Endothelial cell of umbilical vein (primary cell): ENCODE measurements at regions not wholly inside any gene's neighbourhood (a gene's known extent, or its start where the extent isn't known, plus 50 kb on each side); places are given as distances from the start of the nearest gene placed in this dataset.

Experiments used
- EZH2 ChIP-seq: IDR thresholded peaks from 2 replicates; pipeline ENCODE4 v1.6.1; 2012; ENCODE audit warnings: borderline replicate concordance, low read depth, mild to moderate bottlenecking, moderate library complexity, low read length, inconsistent platforms; ENCODE audit not compliant: severe bottlenecking
- FOS ChIP-seq: IDR thresholded peaks from 2 replicates; pipeline ENCODE4 v1.6.1; 2011; ENCODE audit warnings: mild to moderate bottlenecking, low read length, moderate library complexity, borderline replicate concordance; ENCODE audit not compliant: insufficient read depth
- MYC ChIP-seq: IDR thresholded peaks from one replicate; pipeline ENCODE4 v1.6.1; 2011; ENCODE audit warnings: mild to moderate bottlenecking, low read depth, low read length
- POLR2A ChIP-seq: IDR thresholded peaks from 2 replicates; pipeline ENCODE4 v1.6.1; 2012; ENCODE audit warnings: low read depth, mild to moderate bottlenecking, control low read depth, low read length
- POLR2AphosphoS5 ChIP-seq: IDR thresholded peaks from 2 replicates; pipeline ENCODE4 v1.6.1; 2012; ENCODE audit warnings: low read depth, mild to moderate bottlenecking, control low read depth, low read length, moderate library complexity; ENCODE audit not compliant: insufficient read depth
- TF ChIP-seq, protein P1 (sequence below), 2 donors: IDR thresholded peaks; 1 replicate in 1 of 2; 2 replicates in 1 of 2; pipeline ENCODE4 v1.5.1; 2011; ENCODE audit warnings: low read length in 2 of 2, mild to moderate bottlenecking in 2 of 2, moderate library complexity in 2 of 2, control low read depth in 1 of 2, inconsistent platforms in 1 of 2, low read depth in 1 of 2; ENCODE audit not compliant: insufficient read depth in 1 of 2; ENCODE audit errors: extremely low read depth in 1 of 2

DNA sequence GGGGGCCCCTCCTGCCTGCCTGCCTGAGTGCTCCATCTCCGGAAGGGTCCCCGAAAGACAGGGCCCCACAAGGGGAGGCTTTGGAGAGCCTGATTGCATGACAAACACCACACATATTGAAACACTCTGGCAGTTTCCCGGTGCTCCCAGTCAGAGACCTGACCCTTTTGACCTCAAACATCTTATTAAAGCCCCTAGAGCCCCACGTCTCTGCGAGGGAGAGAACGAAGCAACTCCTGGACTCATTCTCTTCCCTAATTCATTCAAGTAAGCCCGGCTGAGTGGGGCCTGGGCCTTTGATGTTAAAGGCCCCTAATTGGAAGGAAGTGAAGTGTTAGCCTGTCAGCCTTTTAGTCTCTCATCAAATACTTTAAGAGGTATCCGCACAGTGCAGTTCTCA is 335.6 kb downstream of the CYRIA start:
- TF ChIP-seq, protein P1, sequence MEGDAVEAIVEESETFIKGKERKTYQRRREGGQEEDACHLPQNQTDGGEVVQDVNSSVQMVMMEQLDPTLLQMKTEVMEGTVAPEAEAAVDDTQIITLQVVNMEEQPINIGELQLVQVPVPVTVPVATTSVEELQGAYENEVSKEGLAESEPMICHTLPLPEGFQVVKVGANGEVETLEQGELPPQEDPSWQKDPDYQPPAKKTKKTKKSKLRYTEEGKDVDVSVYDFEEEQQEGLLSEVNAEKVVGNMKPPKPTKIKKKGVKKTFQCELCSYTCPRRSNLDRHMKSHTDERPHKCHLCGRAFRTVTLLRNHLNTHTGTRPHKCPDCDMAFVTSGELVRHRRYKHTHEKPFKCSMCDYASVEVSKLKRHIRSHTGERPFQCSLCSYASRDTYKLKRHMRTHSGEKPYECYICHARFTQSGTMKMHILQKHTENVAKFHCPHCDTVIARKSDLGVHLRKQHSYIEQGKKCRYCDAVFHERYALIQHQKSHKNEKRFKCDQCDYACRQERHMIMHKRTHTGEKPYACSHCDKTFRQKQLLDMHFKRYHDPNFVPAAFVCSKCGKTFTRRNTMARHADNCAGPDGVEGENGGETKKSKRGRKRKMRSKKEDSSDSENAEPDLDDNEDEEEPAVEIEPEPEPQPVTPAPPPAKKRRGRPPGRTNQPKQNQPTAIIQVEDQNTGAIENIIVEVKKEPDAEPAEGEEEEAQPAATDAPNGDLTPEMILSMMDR (IDR thresholded peaks at IDR 0.05; ENCODE audit: extremely low read depth in 1 of 2, insufficient read depth in 1 of 2, low read depth in 1 of 2, low read length in 2 of 2): no peak
- no peak for TF ChIP-seq POLR2AphosphoS5
- TF ChIP-seq POLR2A: no peak
- no peak for TF ChIP-seq EZH2
- no peak for TF ChIP-seq FOS
- TF ChIP-seq MYC: no peak
